HepG2 (cell line): ENCODE measurements at regions not wholly inside any gene's neighbourhood (a gene's known extent, or its start where the extent isn't known, plus 50 kb on each side); places are given as distances from the start of the nearest gene placed in this dataset.

Experiments used
- CEBPB ChIP-seq: IDR thresholded peaks from 2 replicates; pipeline ENCODE4 v1.6.1; 2011; ENCODE audit warnings: low read depth, low read length, improper control_type of control experiment, borderline replicate concordance
- SOX5 ChIP-seq: IDR thresholded peaks from 2 replicates; pipeline ENCODE4 v1.6.1; 2016; ENCODE audit warnings: borderline replicate concordance
- ZNF589 ChIP-seq: sonication (generic); formaldehyde crosslinking; conservative IDR thresholded peaks from 2 replicates; pipeline ENCODE4 v1.8.0; 2022; ENCODE audit warnings: mild to moderate bottlenecking, moderate library complexity, missing genetic modification reagents

DNA sequence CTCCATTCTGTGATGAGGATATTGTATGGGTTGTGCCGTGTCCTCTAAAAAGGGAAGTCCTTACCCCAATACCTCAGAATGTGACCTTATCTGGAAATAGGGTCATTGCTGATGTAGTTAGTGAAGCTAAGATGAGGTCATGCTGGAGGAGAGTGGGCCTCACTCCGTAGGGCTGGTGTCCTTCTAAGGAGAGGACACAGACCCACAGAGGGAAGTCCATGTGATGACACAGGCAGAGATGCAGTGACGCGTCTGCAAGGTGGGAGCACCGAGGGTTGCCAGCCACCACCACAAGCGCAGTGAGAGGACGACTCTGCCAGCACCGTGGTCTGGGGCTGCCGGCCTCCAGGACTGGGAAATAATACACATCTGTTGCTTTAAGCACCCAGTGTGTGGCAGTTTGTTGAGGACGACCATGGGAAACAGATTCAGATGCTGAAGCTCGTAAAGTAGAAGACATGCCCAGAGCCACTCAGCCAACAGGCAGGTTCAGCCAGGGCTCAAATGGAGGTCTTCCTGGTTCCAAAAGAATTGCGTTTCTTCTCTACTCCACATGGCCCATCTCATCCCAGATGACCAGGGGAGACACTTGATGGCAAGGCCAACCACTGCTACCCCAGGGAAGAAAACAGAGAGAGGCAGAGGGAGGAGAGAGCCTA lies 59.2 kb upstream of the DUSP22 start:
- TF ChIP-seq ZNF589 (CRISPR knock-in tag) (no peak), CEBPB (no peak), SOX5 (no peak)
